Adipocyte (in vitro differentiated cells): ENCODE measurements at regions not wholly inside any gene's neighbourhood (a gene's known extent, or its start where the extent isn't known, plus 50 kb on each side); places are given as distances from the start of the nearest gene placed in this dataset.

Experiments
- DNase-seq: peaks from one replicate; pipeline ENCODE4 v3.0.0-alpha.2; 2015; ENCODE audit warnings: low read depth
- H3K27me3 ChIP-seq: replicated peaks from 2 replicates; pipeline ENCODE4 v1.7.0; 2013; ENCODE audit warnings: mild to moderate bottlenecking, low read length, moderate library complexity; ENCODE audit not compliant: control insufficient read depth, insufficient read depth
- H3K36me3 ChIP-seq: 2 replicates; pipeline ENCODE4 v1.7.0; 2013; ENCODE audit warnings: low read length, mild to moderate bottlenecking, moderate library complexity; ENCODE audit not compliant: control insufficient read depth, insufficient read depth, severe bottlenecking
- H3K4me1 ChIP-seq: 2 replicates; pipeline ENCODE4 v1.7.0; 2013; ENCODE audit warnings: mild to moderate bottlenecking, low read length, moderate library complexity; ENCODE audit not compliant: control insufficient read depth, insufficient read depth
- H3K4me3 ChIP-seq: 2 replicates; pipeline ENCODE4 v1.7.0; 2013; ENCODE audit warnings: mild to moderate bottlenecking, low read length, moderate library complexity
- H3K9ac ChIP-seq: 2 replicates; pipeline ENCODE4 v1.7.0; 2013; ENCODE audit warnings: mild to moderate bottlenecking, low read length, moderate library complexity
- H3K9me3 ChIP-seq: 2 replicates; pipeline ENCODE4 v1.7.0; 2013; ENCODE audit warnings: mild to moderate bottlenecking, low read length, moderate library complexity; ENCODE audit not compliant: control insufficient read depth

GRCh38 chr6:1485678-1486077 is 96.3 kb downstream of the FOXF2 start:
- Histone ChIP-seq H3K9me3 (no peaks in the 10 kb centered on the region), H3K4me1 (peaks cover 40% of the 10 kb centered on the region), H3K36me3 (no peaks in the 10 kb centered on the region), H3K9ac (peak overlapping the region; percentile 19), H3K27me3 (no peaks in the 10 kb centered on the region), H3K4me3 (no peak overlapping the region)
- DNase-seq, result peak; percentile 87

- no peaks in the 10 kb centered on the region for H3K27me3 ChIP-seq
- no peak overlapping the region for H3K9ac ChIP-seq
- H3K9me3 ChIP-seq, result no peaks in the 10 kb centered on the region
- peaks cover 34% of the 10 kb centered on the region for H3K4me1 ChIP-seq
- H3K36me3 ChIP-seq, result no peaks in the 10 kb centered on the region
- no peak for DNase-seq
- H3K4me3 ChIP-seq, result no peak overlapping the region
These were observed 97.0 kb downstream of the FOXF2 start for GRCh38 chr6:1486387-1486786.

DNA sequence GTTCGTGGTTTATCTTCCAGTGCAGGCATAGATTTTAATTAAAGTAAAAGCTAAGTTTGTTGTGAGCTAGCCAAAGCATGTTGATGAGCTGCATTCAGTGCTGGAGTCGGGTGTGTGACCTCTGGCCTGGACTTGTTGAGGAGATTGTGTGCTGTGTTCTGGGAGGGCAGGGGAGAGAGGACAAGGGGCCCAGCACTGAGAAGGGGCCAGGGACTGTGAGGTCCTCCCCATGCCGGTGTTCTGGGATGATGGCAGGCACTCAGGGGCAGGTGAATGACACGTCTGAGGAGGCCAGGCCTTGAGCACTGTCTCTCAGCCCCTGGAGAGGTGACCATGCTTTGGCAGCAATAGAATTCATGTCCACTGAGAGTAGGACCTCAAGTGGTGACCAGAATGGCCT is 97.9 kb downstream of the FOXF2 start:
- Histone ChIP-seq H3K4me1 (peaks cover 25% of the 10 kb centered on the region), H3K27me3 (no peaks in the 10 kb centered on the region), H3K9ac (no peak overlapping the region), H3K36me3 (no peaks in the 10 kb centered on the region), H3K4me3 (no peak overlapping the region), H3K9me3 (no peaks in the 10 kb centered on the region)
- no peak for DNase-seq

- H3K9me3 ChIP-seq, result peaks cover 6% of the 10 kb centered on the region
- no peaks in the 10 kb centered on the region for H3K27me3 ChIP-seq
- peaks cover 7% of the 10 kb centered on the region for H3K4me1 ChIP-seq
- H3K4me3 ChIP-seq, result no peak overlapping the region
- no peak for DNase-seq
- no peak overlapping the region for H3K9ac ChIP-seq
- H3K36me3 ChIP-seq, result no peaks in the 10 kb centered on the region
These were observed 101.6 kb downstream of the FOXF2 start for GRCh38 chr6:1491025-1491424.

- no peak for DNase-seq
- no peaks in the 10 kb centered on the region for H3K36me3 ChIP-seq
- no peak overlapping the region for H3K4me3 ChIP-seq
- H3K9me3 ChIP-seq, result peaks cover 13% of the 10 kb centered on the region
- no peak overlapping the region for H3K9ac ChIP-seq
- H3K4me1 ChIP-seq, result peaks cover 5% of the 10 kb centered on the region
- no peaks in the 10 kb centered on the region for H3K27me3 ChIP-seq
These were observed 102.4 kb downstream of the FOXF2 start for GRCh38 chr6:1491591-1492319.

- Histone ChIP-seq H3K4me3 (no peak overlapping the region), H3K9me3 (peaks cover 13% of the 10 kb centered on the region), H3K9ac (no peak overlapping the region), H3K36me3 (no peaks in the 10 kb centered on the region), H3K4me1 (no peaks in the 10 kb centered on the region), H3K27me3 (no peaks in the 10 kb centered on the region)
- DNase-seq, result no peak
These were observed 105.3 kb downstream of the FOXF2 start for GRCh38 chr6:1494671-1495070.

DNA sequence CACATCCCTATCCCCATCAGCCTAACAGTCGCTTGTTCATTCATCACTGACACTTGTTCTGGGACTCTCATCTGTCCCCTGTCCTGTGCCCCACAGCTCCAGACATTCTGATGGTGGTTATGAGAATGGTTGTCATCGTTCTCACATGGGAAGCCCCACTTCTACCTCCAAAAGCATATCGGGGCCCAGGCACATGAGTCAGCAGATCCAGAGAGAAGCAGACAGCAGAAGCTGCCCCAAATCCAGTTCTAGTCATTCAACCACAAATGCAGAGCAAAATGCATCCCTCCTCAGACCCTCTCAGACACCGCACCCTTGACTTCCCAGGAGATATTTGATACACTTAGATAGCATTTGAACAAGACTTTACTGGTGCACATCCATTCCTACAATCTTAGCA is 106.0 kb downstream of the FOXF2 start:
- Histone ChIP-seq H3K4me1 (no peaks in the 10 kb centered on the region), H3K9me3 (peaks cover 13% of the 10 kb centered on the region), H3K4me3 (no peak overlapping the region), H3K27me3 (no peaks in the 10 kb centered on the region), H3K9ac (no peak overlapping the region), H3K36me3 (no peaks in the 10 kb centered on the region)
- no peak for DNase-seq

GRCh38 chr6:1496092-1496491 is 106.7 kb downstream of the FOXF2 start:
- Histone ChIP-seq H3K36me3 (no peaks in the 10 kb centered on the region), H3K4me1 (no peaks in the 10 kb centered on the region), H3K9ac (no peak overlapping the region), H3K9me3 (peaks cover 13% of the 10 kb centered on the region), H3K27me3 (no peaks in the 10 kb centered on the region), H3K4me3 (no peak overlapping the region)
- DNase-seq, result no peak

- Histone ChIP-seq H3K9ac (no peak overlapping the region), H3K4me1 (no peaks in the 10 kb centered on the region), H3K9me3 (peaks cover 13% of the 10 kb centered on the region), H3K27me3 (no peaks in the 10 kb centered on the region), H3K36me3 (no peaks in the 10 kb centered on the region), H3K4me3 (no peak overlapping the region)
- no peak for DNase-seq
These were observed 107.7 kb downstream of the FOXF2 start for GRCh38 chr6:1496836-1497760.

GRCh38 chr6:1497761-1498105 is 108.4 kb downstream of the FOXF2 start:
- Histone ChIP-seq H3K4me1 (no peaks in the 10 kb centered on the region), H3K36me3 (no peaks in the 10 kb centered on the region), H3K4me3 (no peak overlapping the region), H3K27me3 (no peaks in the 10 kb centered on the region), H3K9me3 (peaks cover 13% of the 10 kb centered on the region), H3K9ac (no peak overlapping the region)
- no peak for DNase-seq

DNA sequence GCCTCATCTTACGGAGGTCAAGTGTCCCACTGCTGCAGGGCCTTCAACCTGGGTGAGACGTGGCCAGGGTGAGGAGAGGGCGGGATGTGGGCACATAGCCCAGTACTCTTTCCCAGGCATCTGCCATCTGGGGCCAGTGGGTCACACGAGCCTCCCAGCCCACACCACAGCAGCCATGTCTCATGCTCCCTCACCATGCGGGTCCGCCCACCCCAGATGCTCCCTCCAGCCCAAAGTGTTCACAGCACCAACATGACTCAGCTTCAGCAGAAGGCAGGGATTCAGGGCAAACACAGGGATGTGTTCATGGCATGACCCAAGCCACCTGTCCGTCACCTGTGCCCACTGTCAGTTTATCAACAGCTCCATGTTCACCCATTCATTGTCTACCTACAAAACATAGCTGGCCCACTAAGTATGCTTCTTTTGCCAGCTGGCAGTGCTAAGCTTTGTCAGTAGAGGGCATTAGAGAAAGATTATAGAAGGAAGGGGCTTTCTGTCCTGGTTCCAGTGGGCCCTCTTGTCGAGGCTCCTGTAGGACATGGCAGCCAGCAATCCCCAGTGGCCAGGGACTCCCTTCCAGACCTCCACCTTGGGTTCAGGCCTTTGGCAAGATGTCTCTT is 109.2 kb downstream of the FOXF2 start:
- Histone ChIP-seq H3K4me1 (no peaks in the 10 kb centered on the region), H3K27me3 (no peaks in the 10 kb centered on the region), H3K9ac (no peak overlapping the region), H3K4me3 (no peak overlapping the region), H3K9me3 (peaks cover 13% of the 10 kb centered on the region), H3K36me3 (no peaks in the 10 kb centered on the region)
- DNase-seq, result no peak
